ENCODE measurements at regions not wholly inside any gene's neighbourhood (a gene's known extent, or its start where the extent isn't known, plus 50 kb on each side); places are given as distances from the start of the nearest gene placed in this dataset.
A peak's percentile ranks its signal among the peaks of the same experiment; 100 is the strongest.
"Not testable (repeated sequence)": the region's sequence is repeated elsewhere in the genome, so short reads cannot be mapped to it uniquely, and the experiment has no call there.

GRCh38 chr14:105748204-105748578, 221.8 kb downstream of the TMEM121 start:
- H3K4me3 ChIP-seq (ENCODE audit: low read depth, low read length) = no peak overlapping the region
- DNase-seq (ENCODE audit: low read depth) = no peak
- no peak for TF ChIP-seq CTCF (IDR thresholded peaks at IDR 0.05; ENCODE audit: insufficient read depth, low read depth, low read length, missing control alignments)

GRCh38 chr14:105748710-105749109, 222.3 kb downstream of the TMEM121 start:
- H3K4me3 ChIP-seq (ENCODE audit: low read depth, low read length); DNase-seq (ENCODE audit: low read depth): not testable (repeated sequence)

GRCh38 chr14:105749870-105750541, 223.6 kb downstream of the TMEM121 start:
- not testable (repeated sequence) for DNase-seq (ENCODE audit: low read depth)

GRCh38 chr14:105751291-105751751, 224.9 kb downstream of the TMEM121 start:
- DNase-seq (ENCODE audit: low read depth) = not testable (repeated sequence)

More at GRCh38 chr14:105749870-105750541, 223.6 kb downstream of the TMEM121 start:
- H3K4me3 ChIP-seq (ENCODE audit: low read depth, low read length) = not testable (repeated sequence)

GRCh38 chr14:105752420-105752819, 226.0 kb downstream of the TMEM121 start:
- not testable (repeated sequence) for DNase-seq (ENCODE audit: low read depth); H3K4me3 ChIP-seq (ENCODE audit: low read depth, low read length)

More at GRCh38 chr14:105751291-105751751, 224.9 kb downstream of the TMEM121 start:
- H3K4me3 ChIP-seq (ENCODE audit: low read depth, low read length) = not testable (repeated sequence)

- H3K4me3 ChIP-seq (ENCODE audit: low read depth, low read length) = no peak overlapping the region
- no peak for TF ChIP-seq CTCF (IDR thresholded peaks at IDR 0.05; ENCODE audit: insufficient read depth, low read depth, low read length, missing control alignments)
- no peak for DNase-seq (ENCODE audit: low read depth)
Measured at GRCh38 chr14:105760691-105761344, 234.4 kb downstream of the TMEM121 start.

GRCh38 chr14:105761345-105761740, 235.0 kb downstream of the TMEM121 start:
- H3K4me3 ChIP-seq (ENCODE audit: low read depth, low read length); DNase-seq (ENCODE audit: low read depth): not testable (repeated sequence)

- no peak overlapping the region for H3K4me3 ChIP-seq (ENCODE audit: low read depth, low read length)
- DNase-seq (ENCODE audit: low read depth) = no peak
- TF ChIP-seq CTCF (IDR thresholded peaks at IDR 0.05; ENCODE audit: insufficient read depth, low read depth, low read length, missing control alignments) = no peak
Measured at GRCh38 chr14:105761842-105762241, 235.5 kb downstream of the TMEM121 start.

- H3K4me3 ChIP-seq (ENCODE audit: low read depth, low read length) = not testable (repeated sequence)
Measured at GRCh38 chr14:105762262-105762661, 235.9 kb downstream of the TMEM121 start.

GRCh38 chr14:105764254-105764901, 238.0 kb downstream of the TMEM121 start:
- not testable (repeated sequence) for DNase-seq (ENCODE audit: low read depth); H3K4me3 ChIP-seq (ENCODE audit: low read depth, low read length)

More at GRCh38 chr14:105762262-105762661, 235.9 kb downstream of the TMEM121 start:
- not testable (repeated sequence) for DNase-seq (ENCODE audit: low read depth)

GRCh38 chr14:105765072-105765825, 238.9 kb downstream of the TMEM121 start:
- DNase-seq (ENCODE audit: low read depth) = peak; percentile 0
- not testable (repeated sequence) for H3K4me3 ChIP-seq (ENCODE audit: low read depth, low read length)
